HL-60 (cell line): ENCODE measurements at regions not wholly inside any gene's neighbourhood (a gene's known extent, or its start where the extent isn't known, plus 50 kb on each side); places are given as distances from the start of the nearest gene placed in this dataset.

Experiments used
- CTCF ChIP-seq: IDR thresholded peaks from one replicate; pipeline ENCODE4 v1.5.1; 2011; ENCODE audit warnings: low read length, control low read depth, inconsistent platforms; ENCODE audit not compliant: insufficient read depth
- GABPA ChIP-seq: IDR thresholded peaks from 2 replicates; pipeline ENCODE4 v1.6.1; 2012; ENCODE audit warnings: low read depth

DNA sequence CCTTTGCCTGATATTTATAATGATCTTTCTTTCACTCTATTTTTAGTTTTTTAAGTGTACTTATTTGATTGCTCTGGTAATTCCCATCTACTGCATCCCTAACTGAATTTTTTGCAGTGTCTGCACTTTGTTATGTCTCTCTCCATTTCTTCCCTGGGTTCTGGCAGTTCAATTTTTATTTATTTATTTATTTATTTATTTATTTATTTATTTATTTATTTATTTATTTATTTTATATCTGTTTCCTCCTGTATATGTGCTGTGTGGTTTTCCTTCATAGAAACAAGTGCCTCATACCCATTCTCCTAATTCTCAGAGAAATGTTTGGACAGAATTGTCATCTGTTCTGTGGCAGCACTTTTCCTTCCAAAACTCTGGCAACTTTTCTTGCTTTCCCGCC is 2370.8 kb upstream of the WWC1 start:
- TF ChIP-seq CTCF, result no peak
- TF ChIP-seq GABPA, result no peak
